Hepatocyte (in vitro differentiated cells): ENCODE measurements at regions not wholly inside any gene's neighbourhood (a gene's known extent, or its start where the extent isn't known, plus 50 kb on each side); places are given as distances from the start of the nearest gene placed in this dataset.
"Not testable (repeated sequence)": the region's sequence is repeated elsewhere in the genome, so short reads cannot be mapped to it uniquely, and the experiment has no call there.

Source experiments
- DNase-seq: peaks from one replicate; pipeline ENCODE4 v3.0.0-alpha.2; 2016; ENCODE audit warnings: low spot score
- H2AFZ ChIP-seq: fragments of 200-600 bp; sonication (generic); 2 replicates; pipeline ENCODE4 v1.6.0; 2016; ENCODE audit warnings: antibody characterized with exemption, mild to moderate bottlenecking
- H3K27ac ChIP-seq: fragments of 200-600 bp; sonication (generic); 2 replicates; pipeline ENCODE4 v1.5.1; 2016; ENCODE audit warnings: mild to moderate bottlenecking
- H3K27me3 ChIP-seq: fragments of 200-600 bp; sonication (generic); 2 replicates; pipeline ENCODE4 v1.6.1; 2016
- H3K36me3 ChIP-seq: fragments of 200-600 bp; sonication (generic); replicated peaks from 2 replicates; pipeline ENCODE4 v1.5.1; 2016; ENCODE audit warnings: low read depth; ENCODE audit not compliant: insufficient read depth
- H3K4me1 ChIP-seq: fragments of 200-600 bp; sonication (generic); 2 replicates; pipeline ENCODE4 v1.5.1; 2016; ENCODE audit warnings: mild to moderate bottlenecking, moderate library complexity; ENCODE audit not compliant: insufficient read depth
- H3K4me2 ChIP-seq: fragments of 200-600 bp; sonication (generic); 2 replicates; pipeline ENCODE4 v1.6.0; 2016
- H3K4me3 ChIP-seq: fragments of 200-600 bp; sonication (generic); 2 replicates; pipeline ENCODE4 v1.5.1; 2016; ENCODE audit warnings: mild to moderate bottlenecking
- H3K79me2 ChIP-seq: fragments of 200-600 bp; sonication (generic); 2 replicates; pipeline ENCODE4 v1.6.0; 2017; ENCODE audit warnings: mild to moderate bottlenecking
- H3K9me2 ChIP-seq: fragments of 200-600 bp; sonication (generic); replicated peaks from 2 replicates; pipeline ENCODE4 v1.6.0; 2017; ENCODE audit warnings: mild to moderate bottlenecking; ENCODE audit not compliant: insufficient read depth
- H3K9me3 ChIP-seq: fragments of 200-600 bp; sonication (generic); 2 replicates; pipeline ENCODE4 v1.5.1; 2016; ENCODE audit warnings: low read depth, mild to moderate bottlenecking
- H4K20me1 ChIP-seq: fragments of 200-600 bp; sonication (generic); 2 replicates; pipeline ENCODE4 v1.6.0; 2016; ENCODE audit warnings: mild to moderate bottlenecking; ENCODE audit not compliant: insufficient read depth, poor library complexity, severe bottlenecking
- WGBS: methylation state at CpG from one replicate; pipeline ENCODE4 v1.1.6; 2016; ENCODE audit warnings: low lambda C conversion rate; ENCODE audit errors: missing lambda C conversion rate; 5-methylcytosine and 5-hydroxymethylcytosine counted together
- TF ChIP-seq, protein P1 (sequence below): fragments of 200-600 bp; sonication (generic); IDR thresholded peaks from 2 replicates; pipeline ENCODE4 v1.5.1; 2016; ENCODE audit warnings: antibody characterized with exemption, mild to moderate bottlenecking; ENCODE audit not compliant: poor library complexity

DNA sequence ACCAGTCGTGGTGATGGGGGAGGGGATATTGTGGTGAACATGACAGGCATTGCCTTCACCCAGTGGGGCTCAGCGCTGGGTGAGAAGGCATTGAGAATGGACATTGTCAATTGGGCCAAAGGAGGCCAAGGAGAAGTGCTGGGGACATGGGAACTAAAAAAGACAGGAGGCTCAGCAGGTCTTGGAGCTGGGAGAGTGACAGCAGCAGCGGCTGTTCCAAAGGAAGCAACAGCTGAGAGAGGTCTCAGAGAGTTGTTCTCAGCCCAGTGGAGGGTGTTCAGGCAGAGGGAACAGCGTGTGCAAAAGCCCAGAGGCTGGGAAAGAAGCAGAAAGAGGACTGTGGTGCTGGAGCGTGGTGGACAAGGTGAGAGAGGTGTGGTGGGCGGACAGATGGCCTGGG is 56.6 kb upstream of the ASNS start:
- H3K4me1 ChIP-seq, H4K20me1 ChIP-seq, H3K4me2 ChIP-seq, DNase-seq, H3K4me3 ChIP-seq, H3K9me2 ChIP-seq, H3K9me3 ChIP-seq, H3K36me3 ChIP-seq, H3K79me2 ChIP-seq, H3K27ac ChIP-seq, H2AFZ ChIP-seq, H3K27me3 ChIP-seq: not testable (repeated sequence)
- WGBS, result 89% methylated on average over 6 of the region's 6 CpGs

DNA sequence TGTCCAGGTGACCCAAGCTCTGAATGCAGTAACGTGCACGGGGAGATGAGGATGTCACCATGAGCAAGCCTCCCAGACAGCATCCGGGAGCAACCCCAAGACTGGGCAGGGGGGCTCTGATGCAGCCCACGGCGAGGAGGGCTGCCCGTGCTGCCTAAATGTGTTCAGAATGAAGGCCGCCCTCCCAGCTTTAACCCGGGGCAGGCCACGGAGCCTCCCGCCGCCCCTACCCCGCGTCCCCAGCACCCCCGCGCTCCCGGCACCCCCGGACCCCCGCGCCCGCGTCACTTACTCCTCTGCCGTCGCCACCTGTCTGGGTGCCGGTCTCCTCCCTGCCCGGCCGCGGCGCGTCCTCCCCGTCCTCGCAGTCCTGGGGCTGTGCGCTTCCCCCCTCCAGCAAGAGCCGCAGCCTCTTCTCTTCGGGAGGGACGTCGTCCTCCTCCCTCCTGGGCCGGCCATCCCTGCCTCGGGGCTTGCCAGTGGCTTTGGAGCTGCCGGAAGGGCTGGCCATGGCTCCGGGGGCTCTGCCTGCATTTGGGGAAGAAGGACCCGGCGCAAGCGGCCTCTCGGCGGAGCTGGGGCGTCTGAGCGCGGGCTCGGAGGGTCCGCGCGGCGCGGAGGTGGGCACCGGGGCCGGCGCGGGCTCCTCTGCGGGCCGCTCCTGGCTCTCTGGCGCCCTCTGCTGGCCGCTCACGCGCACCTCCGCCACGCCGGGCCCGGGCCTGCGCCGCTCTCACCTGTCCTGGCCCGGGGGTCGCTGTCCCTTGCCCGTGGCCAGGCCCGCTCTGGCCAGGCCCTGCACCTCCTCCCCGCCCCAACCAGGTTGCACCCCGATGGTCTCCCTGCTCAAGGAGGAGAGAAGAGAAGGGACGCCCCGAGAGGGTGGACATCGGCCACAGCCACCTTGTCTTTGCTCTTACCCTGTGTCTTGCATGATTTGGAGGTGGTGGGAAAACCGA is 55.9 kb upstream of the ASNS start:
- 8% methylated on average over 51 of the region's 80 CpGs for WGBS

More for the DNA sequence above, 55.9 kb upstream of the ASNS start:
- not testable (repeated sequence) for H3K36me3 ChIP-seq, H3K79me2 ChIP-seq, H4K20me1 ChIP-seq, H3K9me3 ChIP-seq, H3K9me2 ChIP-seq, H3K4me1 ChIP-seq, H3K27ac ChIP-seq, H3K27me3 ChIP-seq
- peak; percentile 75 for DNase-seq
- TF ChIP-seq, protein P1, sequence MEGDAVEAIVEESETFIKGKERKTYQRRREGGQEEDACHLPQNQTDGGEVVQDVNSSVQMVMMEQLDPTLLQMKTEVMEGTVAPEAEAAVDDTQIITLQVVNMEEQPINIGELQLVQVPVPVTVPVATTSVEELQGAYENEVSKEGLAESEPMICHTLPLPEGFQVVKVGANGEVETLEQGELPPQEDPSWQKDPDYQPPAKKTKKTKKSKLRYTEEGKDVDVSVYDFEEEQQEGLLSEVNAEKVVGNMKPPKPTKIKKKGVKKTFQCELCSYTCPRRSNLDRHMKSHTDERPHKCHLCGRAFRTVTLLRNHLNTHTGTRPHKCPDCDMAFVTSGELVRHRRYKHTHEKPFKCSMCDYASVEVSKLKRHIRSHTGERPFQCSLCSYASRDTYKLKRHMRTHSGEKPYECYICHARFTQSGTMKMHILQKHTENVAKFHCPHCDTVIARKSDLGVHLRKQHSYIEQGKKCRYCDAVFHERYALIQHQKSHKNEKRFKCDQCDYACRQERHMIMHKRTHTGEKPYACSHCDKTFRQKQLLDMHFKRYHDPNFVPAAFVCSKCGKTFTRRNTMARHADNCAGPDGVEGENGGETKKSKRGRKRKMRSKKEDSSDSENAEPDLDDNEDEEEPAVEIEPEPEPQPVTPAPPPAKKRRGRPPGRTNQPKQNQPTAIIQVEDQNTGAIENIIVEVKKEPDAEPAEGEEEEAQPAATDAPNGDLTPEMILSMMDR, result peak; percentile 58
- peak overlapping the region; percentile 85 for H3K4me3 ChIP-seq
- H2AFZ ChIP-seq, result peak overlapping the region; percentile 76
- peak overlapping the region; percentile 99 for H3K4me2 ChIP-seq
